Mammary epithelial cell (primary cell): ENCODE measurements at regions not wholly inside any gene's neighbourhood (a gene's known extent, or its start where the extent isn't known, plus 50 kb on each side); places are given as distances from the start of the nearest gene placed in this dataset.

ENCODE experiments used
- CTCF ChIP-seq, 2 donors: IDR thresholded peaks in 1 of 2; conservative IDR thresholded peaks in 1 of 2; 2 replicates each; pipeline ENCODE4 v1.5.1; 2011 to 2012; ENCODE audit warnings: inconsistent platforms in 2 of 2, low read length in 2 of 2, mild to moderate bottlenecking in 2 of 2, control low read depth in 1 of 2, low read depth in 1 of 2; ENCODE audit not compliant: insufficient read depth in 1 of 2; ENCODE audit errors: extremely low read depth in 1 of 2
- EZH2 ChIP-seq: IDR thresholded peaks from 2 replicates; pipeline ENCODE4 v1.6.1; 2012; ENCODE audit warnings: low read length, inconsistent platforms, borderline replicate concordance

DNA sequence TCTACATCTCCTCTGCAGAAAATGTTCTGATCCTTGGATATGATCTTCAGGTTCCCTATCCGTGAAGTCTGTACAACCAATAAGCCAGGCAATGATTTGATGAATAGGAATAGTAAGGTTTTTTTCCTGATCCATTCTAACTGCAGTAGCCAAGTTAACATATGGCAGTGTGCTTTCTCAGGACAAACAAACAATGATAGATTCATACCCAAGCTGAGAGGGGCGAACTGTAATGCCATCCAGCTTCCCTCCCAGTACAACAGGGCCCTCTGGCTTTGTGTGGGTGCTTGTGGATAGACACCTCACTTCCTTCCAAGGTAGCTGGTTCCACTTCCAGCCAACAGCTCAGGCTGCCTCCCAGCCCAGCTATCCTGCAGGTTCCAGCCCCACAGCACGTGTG, 359.2 kb downstream of the CDH26 start:
- TF ChIP-seq CTCF (conservative IDR thresholded peaks at IDR 0.05 in 1 of 2, IDR thresholded peaks at IDR 0.05 in 1 of 2; ENCODE audit: extremely low read depth in 1 of 2, insufficient read depth in 1 of 2, low read depth in 1 of 2, low read length in 2 of 2) (no peak), EZH2 (no peak)
